Transverse colon (tissue), 4 donors: ENCODE measurements at regions not wholly inside any gene's neighbourhood (a gene's known extent, or its start where the extent isn't known, plus 50 kb on each side); places are given as distances from the start of the nearest gene placed in this dataset.

Experiments used
- DNase-seq: peaks from one replicate; pipeline ENCODE4 v3.0.0-alpha.2; 2019
- H3K27ac ChIP-seq, 4 donors: fragments of 200-600 bp; sonication (generic); 2 replicates each; pipeline ENCODE4 v1.5.1; 2016 to 2018; ENCODE audit warnings: inconsistent platforms in 4 of 4
- H3K27me3 ChIP-seq: fragments of 200-600 bp; sonication (generic); 2 replicates; pipeline ENCODE4 v1.5.1; 2017; ENCODE audit warnings: inconsistent platforms
- H3K36me3 ChIP-seq, 4 donors: fragments of 200-600 bp; sonication (generic); 2 replicates each; pipeline ENCODE4 v1.5.1; 2017 to 2019; ENCODE audit warnings: inconsistent platforms in 4 of 4
- H3K4me1 ChIP-seq, 4 donors: fragments of 200-600 bp; sonication (generic); 2 replicates each; pipeline ENCODE4 v1.5.1; 2017 to 2020; ENCODE audit warnings: inconsistent platforms in 4 of 4
- H3K4me3 ChIP-seq, 4 donors: fragments of 200-600 bp; sonication (generic); 1 replicate in 1 of 4; 2 replicates in 3 of 4; pipeline versions ENCODE4 v1.5.1 to v1.6.1; 2017 to 2019; ENCODE audit warnings: inconsistent platforms in 4 of 4
- H3K9me3 ChIP-seq, 2 donors: fragments of 200-600 bp; sonication (generic); 2 replicates each; pipeline ENCODE4 v1.5.1; 2017 to 2019; ENCODE audit warnings: inconsistent platforms in 2 of 2
- EP300 ChIP-seq: sonication (generic); formaldehyde crosslinking; IDR thresholded peaks from one replicate; pipeline ENCODE4 v1.6.1; 2017; ENCODE audit warnings: antibody characterized with exemption, low read depth
- POLR2A ChIP-seq: fragments of 450-650 bp; IDR thresholded peaks from one replicate; pipeline ENCODE4 v1.6.1; 2016; ENCODE audit warnings: antibody characterized with exemption, mild to moderate bottlenecking, moderate library complexity
- POLR2AphosphoS5 ChIP-seq, 3 donors: sonication (generic); formaldehyde crosslinking; IDR thresholded peaks; one replicate each; pipeline ENCODE4 v1.6.1; 2016; ENCODE audit warnings: antibody characterized with exemption in 3 of 3
- WGBS, 2 donors: methylation state at CpG; one replicate each; pipeline ENCODE4 v1.1.5; 2018; ENCODE audit warnings: low coverage in 1 of 2; 5-methylcytosine and 5-hydroxymethylcytosine counted together
- in situ Hi-C, 4 donors: fragments of 200-750 bp; cut with MboI; loops; one replicate each; pipeline versions ENCODE4 v1.15.0 to v1.15.1; 2017; ENCODE audit warnings: low sequenced_read_pairs in 3 of 4, low pct_ligation_motif_present in 1 of 4, low pct_unique_long_range_greater_than_20kb in 1 of 4
- intact Hi-C: fragments of 100-400 bp; cut with DNase I; formaldehyde crosslinking; loops from one replicate; pipeline ENCODE4 v1.15.1; 2023; ENCODE audit warnings: low total_unique reads
- TF ChIP-seq, protein P1 (sequence below), 5 experiments: fragments of 200-600 bp in 3 of 5; fragments of 450-650 bp in 2 of 5; sonication (generic) in 3 of 5; IDR thresholded peaks; 1 replicate in 2 of 5; 2 replicates in 3 of 5; pipeline ENCODE4 v1.5.1; 2016 to 2017; ENCODE audit warnings: antibody characterized with exemption in 5 of 5, inconsistent platforms in 3 of 5, mild to moderate bottlenecking in 2 of 5, moderate library complexity in 1 of 5

DNA sequence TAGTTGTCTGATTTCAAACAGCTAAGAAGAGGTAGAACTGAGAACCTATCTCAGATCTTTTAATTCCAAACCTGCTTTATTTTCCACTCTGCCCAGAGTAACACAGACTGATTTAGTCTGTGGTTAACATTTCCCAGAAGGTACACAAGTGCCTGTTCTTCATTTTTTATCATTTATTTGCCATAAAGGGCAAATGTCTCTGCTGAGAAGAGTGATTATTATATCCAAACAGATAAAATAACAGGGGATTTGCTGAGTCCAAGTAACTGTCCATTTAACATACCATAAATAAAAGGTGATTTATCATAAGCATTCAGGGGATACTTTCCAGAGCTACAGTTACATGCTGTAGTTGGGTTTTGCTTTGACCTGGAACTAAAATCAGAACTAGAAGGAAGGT is 617.7 kb downstream of the MBD2 start:
- H3K4me3 ChIP-seq: no peak overlapping the region
- TF ChIP-seq, protein P1, sequence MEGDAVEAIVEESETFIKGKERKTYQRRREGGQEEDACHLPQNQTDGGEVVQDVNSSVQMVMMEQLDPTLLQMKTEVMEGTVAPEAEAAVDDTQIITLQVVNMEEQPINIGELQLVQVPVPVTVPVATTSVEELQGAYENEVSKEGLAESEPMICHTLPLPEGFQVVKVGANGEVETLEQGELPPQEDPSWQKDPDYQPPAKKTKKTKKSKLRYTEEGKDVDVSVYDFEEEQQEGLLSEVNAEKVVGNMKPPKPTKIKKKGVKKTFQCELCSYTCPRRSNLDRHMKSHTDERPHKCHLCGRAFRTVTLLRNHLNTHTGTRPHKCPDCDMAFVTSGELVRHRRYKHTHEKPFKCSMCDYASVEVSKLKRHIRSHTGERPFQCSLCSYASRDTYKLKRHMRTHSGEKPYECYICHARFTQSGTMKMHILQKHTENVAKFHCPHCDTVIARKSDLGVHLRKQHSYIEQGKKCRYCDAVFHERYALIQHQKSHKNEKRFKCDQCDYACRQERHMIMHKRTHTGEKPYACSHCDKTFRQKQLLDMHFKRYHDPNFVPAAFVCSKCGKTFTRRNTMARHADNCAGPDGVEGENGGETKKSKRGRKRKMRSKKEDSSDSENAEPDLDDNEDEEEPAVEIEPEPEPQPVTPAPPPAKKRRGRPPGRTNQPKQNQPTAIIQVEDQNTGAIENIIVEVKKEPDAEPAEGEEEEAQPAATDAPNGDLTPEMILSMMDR (IDR thresholded peaks at IDR 0.05): no peak
- TF ChIP-seq EP300 (no peak), POLR2A (no peak), POLR2AphosphoS5 (IDR thresholded peaks at IDR 0.05) (no peak)
- H3K4me1 ChIP-seq: no peaks in the 10 kb centered on the region
- in situ Hi-C loops: no loop called here
- H3K27me3 ChIP-seq: no peaks in the 10 kb centered on the region
- H3K9me3 ChIP-seq: no peaks in the 10 kb centered on the region
- no peak overlapping the region for H3K27ac ChIP-seq
- intact Hi-C loops: no loop called here
- H3K36me3 ChIP-seq: no peaks in the 10 kb centered on the region
- no peak for DNase-seq

DNA sequence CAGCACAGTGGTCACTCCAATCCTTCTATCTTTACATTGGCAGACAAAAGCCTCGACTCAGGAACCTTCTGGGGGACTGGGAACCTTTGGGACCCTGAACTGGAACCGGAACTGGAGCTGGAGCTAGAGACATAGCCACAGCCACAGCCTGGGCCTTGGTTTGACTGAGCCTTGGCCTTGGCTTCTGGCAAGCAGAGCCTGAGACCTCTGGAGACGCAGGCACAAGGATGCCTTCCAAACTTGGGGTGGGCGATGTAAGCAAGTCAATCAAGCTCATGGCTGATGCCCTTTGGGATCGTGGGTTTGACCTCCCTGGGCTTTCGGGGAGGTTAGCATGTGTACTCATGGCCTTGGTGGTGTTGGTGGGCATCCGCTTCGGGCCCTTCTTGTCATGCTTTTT is 619.3 kb downstream of the MBD2 start:
- Histone ChIP-seq H3K4me1 (no peaks in the 10 kb centered on the region), H3K27me3 (no peaks in the 10 kb centered on the region), H3K4me3 (no peak overlapping the region), H3K9me3 (no peaks in the 10 kb centered on the region), H3K27ac (no peak overlapping the region), H3K36me3 (no peaks in the 10 kb centered on the region)
- DNase-seq: no peak
- in situ Hi-C loops: no loop called here
- intact Hi-C loops: no loop called here
- TF ChIP-seq EP300 (no peak), POLR2A (no peak), POLR2AphosphoS5 (IDR thresholded peaks at IDR 0.05) (no peak)
- TF ChIP-seq, protein P1 (IDR thresholded peaks at IDR 0.05): no peak
- 67 to 80% methylated on average over 1 to 8 of the region's 8 CpGs for WGBS, 2 donors

DNA sequence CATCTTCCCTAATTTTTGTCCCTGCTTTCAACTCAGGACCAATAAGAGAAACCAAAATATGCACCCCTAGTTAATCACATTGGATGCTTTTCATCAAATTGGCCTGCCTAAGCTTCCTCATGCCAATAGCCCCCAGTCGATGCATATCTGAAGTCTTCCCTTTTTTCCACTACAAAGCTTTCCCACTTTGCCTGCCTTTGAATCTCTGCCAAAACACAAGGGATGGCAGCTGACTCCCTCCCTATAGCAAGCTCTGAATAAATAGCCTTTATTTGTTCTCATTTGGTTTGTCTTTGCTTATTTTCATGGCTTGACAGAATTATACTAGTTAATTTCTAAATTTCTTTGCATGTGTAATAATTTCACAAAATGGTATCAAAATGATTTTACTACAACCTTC is 621.2 kb downstream of the MBD2 start:
- in situ Hi-C loops: no loop called here
- 22 to 43% methylated on average over 1 of the region's 1 CpG for WGBS, 2 donors
- DNase-seq: no peak
- intact Hi-C loops: no loop called here
- no peak overlapping the region for H3K4me3 ChIP-seq
- no peaks in the 10 kb centered on the region for H3K27me3 ChIP-seq
- no peaks in the 10 kb centered on the region for H3K4me1 ChIP-seq
- H3K9me3 ChIP-seq: no peaks in the 10 kb centered on the region
- no peak for TF ChIP-seq EP300
- TF ChIP-seq POLR2A: no peak
- TF ChIP-seq, protein P1 (IDR thresholded peaks at IDR 0.05): no peak
- TF ChIP-seq POLR2AphosphoS5 (IDR thresholded peaks at IDR 0.05): no peak
- no peak overlapping the region for H3K27ac ChIP-seq
- H3K36me3 ChIP-seq: no peaks in the 10 kb centered on the region

- no peak for DNase-seq
- Histone ChIP-seq H3K9me3 (no peaks in the 10 kb centered on the region), H3K4me1 (no peaks in the 10 kb centered on the region), H3K36me3 (no peaks in the 10 kb centered on the region), H3K27me3 (no peaks in the 10 kb centered on the region), H3K4me3 (no peak overlapping the region), H3K27ac (no peak overlapping the region)
- WGBS, 2 donors: 80 to 96% methylated on average over 3 of the region's 3 CpGs
- TF ChIP-seq, protein P1 (IDR thresholded peaks at IDR 0.05): no peak
- no peak for TF ChIP-seq EP300
- no peak for TF ChIP-seq POLR2A
- TF ChIP-seq POLR2AphosphoS5 (IDR thresholded peaks at IDR 0.05): no peak
- in situ Hi-C loops (no loop called here), intact Hi-C loops (no loop called here)
Observed at GRCh38 chr18:53601344-53601743, 623.1 kb downstream of the MBD2 start.
